T-helper 2 cell (primary cell): ENCODE measurements at regions not wholly inside any gene's neighbourhood (a gene's known extent, or its start where the extent isn't known, plus 50 kb on each side); places are given as distances from the start of the nearest gene placed in this dataset.
"Not testable (repeated sequence)": the region's sequence is repeated elsewhere in the genome, so short reads cannot be mapped to it uniquely, and the experiment has no call there.

Source experiments
- DNase-seq, 5 experiments: peaks; one replicate each; pipeline versions ENCODE4 v3.0.0 to v3.0.0-alpha.2; 2012 to 2022

DNA sequence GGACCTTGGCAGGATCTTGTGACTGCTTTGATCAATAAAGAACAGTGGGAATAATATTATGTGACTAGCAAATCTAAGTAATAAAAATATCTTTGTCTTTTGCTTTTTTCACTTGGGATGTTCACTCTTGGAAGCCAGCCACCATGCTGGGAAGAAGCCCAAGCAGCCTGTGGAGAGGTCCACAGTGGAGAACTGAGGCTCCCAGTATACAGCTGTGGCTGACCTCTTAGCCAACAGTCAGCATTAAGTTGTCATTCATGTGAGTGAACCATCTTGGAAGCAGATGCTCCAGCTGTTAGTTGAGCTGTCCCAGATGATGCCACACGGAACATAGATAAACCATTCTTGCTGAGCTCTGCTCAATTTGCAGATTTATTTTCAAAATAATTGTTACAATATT, 160.0 kb downstream of the OSR1 start:
- DNase-seq: no peak

GRCh38 chr2:19195661-19196060, 162.8 kb downstream of the OSR1 start:
- DNase-seq: no peak

GRCh38 chr2:19189391-19189790, 169.0 kb downstream of the OSR1 start:
- no peak for DNase-seq

- no peak for DNase-seq
These were observed 171.0 kb downstream of the OSR1 start for GRCh38 chr2:19187323-19188020.

- no peak for DNase-seq
These were observed 173.3 kb downstream of the OSR1 start for GRCh38 chr2:19185086-19185485.

DNA sequence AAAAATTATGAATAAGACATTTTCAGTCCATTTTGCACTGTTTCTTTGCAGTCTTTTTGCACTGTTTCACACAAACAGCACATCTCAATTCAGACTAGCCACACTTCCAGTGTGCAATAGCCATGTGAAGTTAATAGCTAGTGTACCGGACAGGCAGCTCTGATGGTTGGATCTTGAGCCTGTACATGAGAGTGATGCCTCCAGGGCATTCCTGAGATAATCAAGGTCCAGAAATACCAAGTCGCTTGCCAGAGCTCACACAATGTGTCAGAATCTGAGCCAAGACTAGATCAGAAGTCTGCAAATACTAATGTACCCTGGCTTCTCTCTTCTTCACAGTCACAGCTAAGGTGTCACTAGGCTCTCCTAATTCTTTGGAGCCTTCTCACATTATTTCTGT, 180.2 kb downstream of the OSR1 start:
- DNase-seq: no peak

DNA sequence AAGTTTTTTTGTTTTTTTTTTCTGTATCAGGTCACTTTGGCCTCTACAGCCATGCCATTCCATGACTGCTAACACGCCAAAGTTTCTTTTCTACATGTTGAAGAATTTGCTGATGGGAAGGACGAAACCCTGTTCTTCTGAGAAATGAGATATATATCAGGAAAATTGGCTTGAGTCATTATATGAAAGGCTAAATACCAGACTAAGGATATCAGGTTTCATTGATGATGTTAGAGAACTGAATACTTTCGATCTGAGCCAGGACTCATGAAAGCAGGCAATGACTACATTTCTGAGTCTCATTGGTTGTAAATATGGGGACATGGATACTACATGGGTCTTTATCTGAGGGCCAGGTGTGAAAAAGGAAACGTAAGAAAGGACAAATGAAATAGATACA, 181.4 kb downstream of the OSR1 start:
- no peak for DNase-seq

GRCh38 chr2:19176172-19176852, 182.1 kb downstream of the OSR1 start:
- no peak for DNase-seq

DNA sequence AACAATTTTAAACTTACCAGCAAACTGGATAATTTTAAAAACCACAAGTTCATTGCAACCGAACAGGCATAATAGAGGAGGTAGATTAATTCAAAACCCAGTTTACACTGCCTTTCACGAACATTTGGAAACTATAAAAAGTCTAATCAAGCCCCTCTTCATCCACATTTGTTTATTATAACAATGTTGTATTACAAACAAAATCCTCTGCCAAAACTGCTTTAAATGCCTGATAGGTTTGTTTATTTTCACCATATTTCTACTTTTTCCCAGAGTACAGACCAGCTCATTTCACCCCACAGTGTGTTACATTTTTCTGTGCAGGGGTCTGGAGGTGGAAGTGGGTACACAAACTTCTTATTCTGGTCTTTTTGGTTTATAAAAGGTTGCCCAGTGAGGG, 184.2 kb downstream of the OSR1 start:
- no peak for DNase-seq

DNA sequence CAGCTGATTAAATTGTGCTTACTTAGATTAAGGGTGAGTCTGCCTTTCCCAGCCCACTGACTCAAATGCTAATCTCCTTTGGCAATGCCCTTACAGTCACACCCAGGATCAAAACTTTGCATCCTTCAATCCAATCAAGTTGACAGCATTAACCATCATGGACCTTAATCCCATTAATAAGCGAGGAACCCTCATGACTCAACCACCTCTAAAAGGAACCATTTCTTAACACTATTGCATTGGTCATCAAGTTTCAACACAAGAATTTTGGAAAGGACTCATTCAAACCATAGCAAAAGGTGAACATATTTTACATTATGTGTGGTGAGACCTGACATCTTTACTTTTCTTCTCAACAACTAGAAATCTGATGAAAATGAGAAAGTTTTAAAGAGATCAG, 187.0 kb downstream of the OSR1 start:
- DNase-seq: no peak

DNA sequence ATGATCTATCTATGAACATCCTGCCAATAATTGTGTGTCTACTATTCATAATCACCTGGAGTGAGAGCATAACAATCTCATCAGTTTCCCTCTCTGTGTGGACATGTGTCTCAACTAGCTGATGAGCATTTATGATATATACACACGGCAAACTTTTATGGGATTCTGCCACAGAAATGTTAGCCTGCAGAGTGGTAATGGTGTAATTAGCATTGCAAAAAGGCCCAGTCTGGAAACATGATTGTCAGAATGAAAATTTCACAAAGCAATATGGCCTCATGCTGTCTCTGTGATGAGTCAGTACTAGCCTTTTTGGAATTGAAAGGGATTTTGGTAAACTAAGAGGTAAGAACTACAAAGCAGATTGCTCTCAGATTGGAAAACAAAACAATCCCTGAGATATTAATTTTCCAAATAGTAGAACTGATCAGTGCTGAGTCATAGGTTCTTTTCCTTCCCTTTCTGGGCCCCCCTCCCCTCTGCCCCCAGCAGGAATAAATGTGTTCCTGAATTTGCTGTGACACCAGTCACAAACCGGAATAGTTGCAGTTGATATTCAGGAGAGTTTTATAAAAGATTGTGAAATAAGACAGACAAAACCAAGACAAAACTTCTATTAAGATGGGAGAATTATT, 189.2 kb downstream of the OSR1 start:
- no peak for DNase-seq

DNA sequence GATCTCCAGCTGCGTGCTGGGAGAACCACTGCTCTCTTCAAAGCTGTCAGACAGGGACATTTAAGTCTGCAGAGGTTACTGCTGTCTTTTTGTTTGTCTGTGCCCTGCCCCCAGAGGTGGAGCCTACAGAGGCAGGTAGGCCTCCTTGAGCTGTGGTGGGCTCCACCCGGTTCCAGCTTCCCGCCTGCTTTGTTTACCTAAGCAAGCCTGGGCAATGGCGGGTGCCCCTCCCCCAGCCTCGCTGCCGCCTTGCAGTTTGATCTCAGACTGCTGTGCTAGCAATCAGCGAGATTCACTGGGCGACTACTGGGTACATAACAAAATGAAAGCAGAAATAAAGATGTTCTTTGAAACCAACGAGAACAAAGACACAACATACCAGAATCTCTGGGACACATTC, 194.3 kb downstream of the OSR1 start:
- not testable (repeated sequence) for DNase-seq

DNA sequence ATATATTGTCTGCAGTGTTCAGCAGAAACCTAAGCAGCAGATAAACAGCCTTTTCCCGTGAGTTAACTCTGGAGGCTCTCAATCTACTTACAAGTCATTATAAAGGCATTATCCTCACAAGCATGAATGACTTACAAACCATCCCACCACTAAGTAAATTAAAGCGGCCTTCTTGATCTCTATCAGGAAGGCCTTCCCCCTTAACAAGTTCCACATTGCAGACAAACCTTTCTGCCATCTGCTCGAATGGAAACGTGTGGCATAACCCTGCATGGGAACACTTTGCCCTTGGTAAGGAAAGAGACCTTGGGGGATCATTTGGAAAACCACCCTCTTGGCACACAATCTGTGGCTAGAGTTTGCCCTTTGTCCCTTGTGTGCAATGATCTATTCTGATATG, 199.5 kb downstream of the OSR1 start:
- no peak for DNase-seq

GRCh38 chr2:19158211-19158610, 200.2 kb downstream of the OSR1 start:
- no peak for DNase-seq

DNA sequence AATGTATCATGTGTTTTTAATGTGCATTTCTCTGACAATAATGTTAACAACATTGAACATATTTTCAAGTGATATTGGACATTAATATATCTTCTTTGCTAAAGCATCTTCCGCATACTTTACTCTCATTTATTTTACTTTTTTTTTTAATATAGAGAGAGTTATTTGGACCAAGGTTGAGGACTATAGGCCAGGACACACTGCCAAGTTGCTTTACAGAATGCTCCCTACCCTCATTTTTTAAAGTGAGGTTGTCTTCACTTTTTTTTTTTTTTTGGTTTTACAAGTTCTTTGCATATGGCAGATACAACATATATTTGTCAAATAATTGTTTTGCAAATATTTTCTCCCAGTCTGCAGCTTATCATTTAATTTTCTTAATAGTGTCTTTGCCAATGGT, 201.8 kb downstream of the OSR1 start:
- no peak for DNase-seq

GRCh38 chr2:19150726-19151125, 207.7 kb downstream of the OSR1 start:
- DNase-seq: no peak

- DNase-seq: no peak
These were observed 211.6 kb downstream of the OSR1 start for GRCh38 chr2:19146867-19147266.

- no peak for DNase-seq
These were observed 217.0 kb downstream of the OSR1 start for GRCh38 chr2:19141234-19142004.

- DNase-seq: no peak
These were observed 217.8 kb downstream of the OSR1 start for GRCh38 chr2:19140463-19141208.

DNA sequence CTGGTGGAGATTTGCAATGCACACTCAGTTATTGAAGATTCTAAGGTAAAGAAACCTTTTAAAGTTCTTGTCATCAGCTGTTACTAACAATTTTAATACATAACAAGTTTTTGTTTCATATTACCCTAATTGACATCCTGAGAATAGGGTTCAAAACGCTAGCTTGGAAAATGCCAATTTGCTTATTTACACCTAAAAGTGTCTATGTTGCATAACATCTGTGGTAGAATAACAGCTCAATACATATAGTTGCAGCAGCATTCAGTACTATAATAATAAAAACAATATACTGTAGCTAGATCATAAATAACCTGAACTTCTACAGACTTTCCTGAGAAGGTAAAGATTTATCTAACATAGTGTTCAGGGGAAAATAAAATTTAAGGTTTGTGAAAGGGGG, 219.0 kb downstream of the OSR1 start:
- no peak for DNase-seq

- no peak for DNase-seq
These were observed 220.1 kb downstream of the OSR1 start for GRCh38 chr2:19138264-19138825.

GRCh38 chr2:19137433-19137832, 221.0 kb downstream of the OSR1 start:
- DNase-seq: no peak
